Gastrocnemius medialis (tissue), 4 donors: ENCODE measurements at regions not wholly inside any gene's neighbourhood (a gene's known extent, or its start where the extent isn't known, plus 50 kb on each side); places are given as distances from the start of the nearest gene placed in this dataset.

Experiments used
- ATAC-seq, 2 donors: fragments of 150-250 bp; one replicate each; pipeline ENCODE4 v1.9.1; 2016
- DNase-seq, 2 donors: peaks; one replicate each; pipeline ENCODE4 v3.0.0-alpha.2; 2019
- H3K27ac ChIP-seq, 4 donors: fragments of 200-600 bp; sonication (generic); 1 replicate in 1 of 4; 2 replicates in 3 of 4; pipeline ENCODE4 v1.5.1; 2016 to 2018; ENCODE audit warnings: mild to moderate bottlenecking in 2 of 4, moderate library complexity in 1 of 4
- H3K27me3 ChIP-seq, 3 donors: fragments of 200-600 bp; sonication (generic) in 2 of 3; 1 replicate in 1 of 3; 2 replicates in 2 of 3; pipeline versions ENCODE4 v1.5.1 to v1.6.0; 2016 to 2019; ENCODE audit warnings: mild to moderate bottlenecking in 1 of 3, moderate library complexity in 1 of 3
- H3K36me3 ChIP-seq, 2 donors: fragments of 200-600 bp; sonication (generic) in 1 of 2; one replicate each; pipeline ENCODE4 v1.5.1; 2017 to 2018
- H3K4me1 ChIP-seq, 2 donors: fragments of 200-600 bp; sonication (generic) in 1 of 2; one replicate each; pipeline ENCODE4 v1.5.1; 2016 to 2017; ENCODE audit warnings: mild to moderate bottlenecking in 2 of 2
- H3K4me3 ChIP-seq, 4 donors: fragments of 200-600 bp; sonication (generic) in 3 of 4; 1 replicate in 1 of 4; 2 replicates in 3 of 4; pipeline ENCODE4 v1.5.1; 2016 to 2019; ENCODE audit warnings: mild to moderate bottlenecking in 2 of 4
- H3K9me3 ChIP-seq, 3 donors: fragments of 200-600 bp; sonication (generic) in 2 of 3; 1 replicate in 1 of 3; 2 replicates in 2 of 3; pipeline ENCODE4 v1.5.1; 2016 to 2019
- POLR2A ChIP-seq, 2 donors: fragments of 450-650 bp; IDR thresholded peaks; one replicate each; pipeline ENCODE4 v1.6.1; 2017; ENCODE audit warnings: antibody characterized with exemption in 2 of 2, mild to moderate bottlenecking in 2 of 2, moderate library complexity in 2 of 2
- in situ Hi-C, 4 donors: fragments of 200-750 bp; cut with MboI; loops; one replicate each; pipeline versions ENCODE4 v1.15.0 to v1.8.0; 2017; ENCODE audit warnings: low sequenced_read_pairs in 4 of 4
- intact Hi-C: fragments of 100-400 bp; cut with DNase I; formaldehyde crosslinking; loops from one replicate; pipeline ENCODE4 v1.15.1; 2023; ENCODE audit warnings: low total_unique reads
- TF ChIP-seq, protein P1 (sequence below), 5 experiments: fragments of 450-650 bp in 3 of 5; fragments of 200-600 bp in 2 of 5; sonication (generic) in 2 of 5; IDR thresholded peaks in 4 of 5; conservative IDR thresholded peaks in 1 of 5; 1 replicate in 4 of 5; 2 replicates in 1 of 5; pipeline ENCODE4 v1.5.1; 2016 to 2019; ENCODE audit warnings: antibody characterized with exemption in 5 of 5, mild to moderate bottlenecking in 3 of 5, moderate library complexity in 3 of 5

GRCh38 chr11:105398636-105399035, 211.2 kb upstream of the GRIA4 start:
- Histone ChIP-seq H3K36me3 (no peaks in the 10 kb centered on the region), H3K4me3 (no peak overlapping the region), H3K27me3 (no peaks in the 10 kb centered on the region), H3K27ac (no peak overlapping the region), H3K9me3 (no peaks in the 10 kb centered on the region), H3K4me1 (no peaks in the 10 kb centered on the region)
- intact Hi-C loops (no loop called here), in situ Hi-C loops (no loop called here)
- no peak for ATAC-seq
- DNase-seq = no peak
- TF ChIP-seq POLR2A (IDR thresholded peaks at IDR 0.05) = no peak
- TF ChIP-seq, protein P1, sequence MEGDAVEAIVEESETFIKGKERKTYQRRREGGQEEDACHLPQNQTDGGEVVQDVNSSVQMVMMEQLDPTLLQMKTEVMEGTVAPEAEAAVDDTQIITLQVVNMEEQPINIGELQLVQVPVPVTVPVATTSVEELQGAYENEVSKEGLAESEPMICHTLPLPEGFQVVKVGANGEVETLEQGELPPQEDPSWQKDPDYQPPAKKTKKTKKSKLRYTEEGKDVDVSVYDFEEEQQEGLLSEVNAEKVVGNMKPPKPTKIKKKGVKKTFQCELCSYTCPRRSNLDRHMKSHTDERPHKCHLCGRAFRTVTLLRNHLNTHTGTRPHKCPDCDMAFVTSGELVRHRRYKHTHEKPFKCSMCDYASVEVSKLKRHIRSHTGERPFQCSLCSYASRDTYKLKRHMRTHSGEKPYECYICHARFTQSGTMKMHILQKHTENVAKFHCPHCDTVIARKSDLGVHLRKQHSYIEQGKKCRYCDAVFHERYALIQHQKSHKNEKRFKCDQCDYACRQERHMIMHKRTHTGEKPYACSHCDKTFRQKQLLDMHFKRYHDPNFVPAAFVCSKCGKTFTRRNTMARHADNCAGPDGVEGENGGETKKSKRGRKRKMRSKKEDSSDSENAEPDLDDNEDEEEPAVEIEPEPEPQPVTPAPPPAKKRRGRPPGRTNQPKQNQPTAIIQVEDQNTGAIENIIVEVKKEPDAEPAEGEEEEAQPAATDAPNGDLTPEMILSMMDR (IDR thresholded peaks at IDR 0.05 in 4 of 5, conservative IDR thresholded peaks at IDR 0.05 in 1 of 5) = no peak

DNA sequence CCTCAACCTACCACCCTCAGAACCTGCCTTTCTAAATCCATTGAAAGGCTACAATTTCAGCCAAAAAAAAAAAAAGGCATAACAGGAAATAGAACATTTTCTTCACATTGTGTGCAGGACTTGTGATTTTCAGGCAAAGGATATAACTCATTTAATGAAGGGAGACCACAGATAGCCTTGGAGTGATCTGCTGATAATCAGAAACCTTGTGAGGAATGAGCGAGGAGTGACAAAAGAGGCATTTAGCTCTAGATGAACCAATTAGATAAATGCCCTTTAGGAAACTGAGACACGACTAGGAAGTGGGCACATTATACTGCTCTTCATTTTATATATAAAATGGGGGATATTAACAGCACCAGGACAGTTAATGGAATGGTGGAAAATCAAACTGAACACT, 216.5 kb upstream of the GRIA4 start:
- Histone ChIP-seq H3K27me3 (no peaks in the 10 kb centered on the region), H3K36me3 (no peaks in the 10 kb centered on the region), H3K9me3 (no peaks in the 10 kb centered on the region), H3K4me3 (no peak overlapping the region), H3K4me1 (no peaks in the 10 kb centered on the region), H3K27ac (no peak overlapping the region)
- no peak for DNase-seq
- ATAC-seq = no peak
- intact Hi-C loops (no loop called here), in situ Hi-C loops (no loop called here)
- TF ChIP-seq, protein P1 (IDR thresholded peaks at IDR 0.05 in 4 of 5, conservative IDR thresholded peaks at IDR 0.05 in 1 of 5) = no peak
- TF ChIP-seq POLR2A (IDR thresholded peaks at IDR 0.05) = no peak

DNA sequence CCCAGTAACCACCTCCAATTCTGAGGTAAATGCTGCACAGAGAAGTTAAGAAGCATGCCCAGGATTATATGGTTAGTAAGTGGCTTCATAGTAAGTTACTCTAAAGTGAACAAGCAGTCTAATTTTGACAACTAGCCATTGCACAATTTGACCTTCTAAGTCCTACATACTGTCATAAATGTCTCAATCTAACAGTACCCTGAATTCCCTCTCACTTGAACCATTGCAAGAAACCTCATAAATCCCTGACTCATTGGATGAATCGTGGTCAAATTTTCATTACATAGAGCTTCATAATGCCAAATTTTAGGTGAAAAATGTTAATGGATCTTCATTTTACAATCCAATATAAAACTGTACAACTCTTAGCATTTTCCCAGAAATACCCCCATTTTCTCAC, 217.3 kb upstream of the GRIA4 start:
- in situ Hi-C loops (no loop called here), intact Hi-C loops (no loop called here)
- no peak overlapping the region for H3K4me3 ChIP-seq
- no peaks in the 10 kb centered on the region for H3K9me3 ChIP-seq
- DNase-seq (no peak), ATAC-seq (no peak)
- no peak overlapping the region for H3K27ac ChIP-seq
- H3K4me1 ChIP-seq = no peaks in the 10 kb centered on the region
- TF ChIP-seq, protein P1 (IDR thresholded peaks at IDR 0.05 in 4 of 5, conservative IDR thresholded peaks at IDR 0.05 in 1 of 5) = no peak
- TF ChIP-seq POLR2A (IDR thresholded peaks at IDR 0.05) = no peak
- no peaks in the 10 kb centered on the region for H3K27me3 ChIP-seq
- no peaks in the 10 kb centered on the region for H3K36me3 ChIP-seq

DNA sequence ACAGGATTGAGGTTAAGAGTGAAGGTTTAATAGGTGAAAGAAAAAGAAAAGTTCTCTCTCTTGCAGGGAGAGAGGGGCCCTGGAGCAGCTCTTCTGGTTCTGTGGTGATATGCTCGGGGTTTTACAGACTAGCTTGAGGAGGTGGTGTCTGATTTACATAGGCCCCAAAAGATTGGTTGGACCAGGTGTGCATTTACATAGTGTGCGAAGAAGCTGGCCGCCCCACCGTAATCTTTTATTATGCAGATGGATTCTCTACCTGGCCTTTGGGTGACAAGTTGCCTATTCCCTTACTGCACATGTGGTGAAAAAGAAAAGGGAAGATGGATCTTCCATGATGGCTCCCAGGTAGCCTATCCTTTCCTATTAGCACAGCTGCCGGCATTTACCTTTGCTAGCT, 219.9 kb upstream of the GRIA4 start:
- Histone ChIP-seq H3K36me3 (no peaks in the 10 kb centered on the region), H3K4me3 (no peak overlapping the region), H3K27ac (no peak overlapping the region), H3K9me3 (no peaks in the 10 kb centered on the region), H3K27me3 (no peaks in the 10 kb centered on the region), H3K4me1 (no peaks in the 10 kb centered on the region)
- in situ Hi-C loops (no loop called here), intact Hi-C loops (no loop called here)
- ATAC-seq = no peak
- no peak for TF ChIP-seq POLR2A (IDR thresholded peaks at IDR 0.05)
- TF ChIP-seq, protein P1 (IDR thresholded peaks at IDR 0.05 in 4 of 5, conservative IDR thresholded peaks at IDR 0.05 in 1 of 5) = no peak
- no peak for DNase-seq

GRCh38 chr11:105388006-105388405, 221.9 kb upstream of the GRIA4 start:
- TF ChIP-seq, protein P1 (IDR thresholded peaks at IDR 0.05 in 4 of 5, conservative IDR thresholded peaks at IDR 0.05 in 1 of 5) = no peak
- no peak for TF ChIP-seq POLR2A (IDR thresholded peaks at IDR 0.05)
- no peak overlapping the region for H3K4me3 ChIP-seq
- no peaks in the 10 kb centered on the region for H3K4me1 ChIP-seq
- no peaks in the 10 kb centered on the region for H3K36me3 ChIP-seq
- no peaks in the 10 kb centered on the region for H3K27me3 ChIP-seq
- in situ Hi-C loops (no loop called here), intact Hi-C loops (no loop called here)
- ATAC-seq = no peak
- H3K27ac ChIP-seq = no peak overlapping the region
- DNase-seq = no peak
- H3K9me3 ChIP-seq = no peaks in the 10 kb centered on the region
